HG03565 (cell line): ENCODE measurements at regions not wholly inside any gene's neighbourhood (a gene's known extent, or its start where the extent isn't known, plus 50 kb on each side); places are given as distances from the start of the nearest gene placed in this dataset.
"Not testable (repeated sequence)": the region's sequence is repeated elsewhere in the genome, so short reads cannot be mapped to it uniquely, and the experiment has no call there.

Source experiments
- ATAC-seq: cut with Tn5 transposase; IDR thresholded peaks from one replicate; pipeline ENCODE4 v1.9.1; 2021; ENCODE audit warnings: mild to moderate bottlenecking, moderate library complexity; ENCODE audit not compliant: unreplicated experiment

GRCh38 chr9:75657015-75657414 lies 233.5 kb upstream of the PCSK5 start:
- ATAC-seq: no peak

- no peak for ATAC-seq
Measured at GRCh38 chr9:75658301-75658905, 232.1 kb upstream of the PCSK5 start.

- ATAC-seq: no peak
Measured at GRCh38 chr9:75664597-75664996, 225.9 kb upstream of the PCSK5 start.

- no peak for ATAC-seq
Measured at GRCh38 chr9:75666856-75667554, 223.5 kb upstream of the PCSK5 start.

- no peak for ATAC-seq
Measured at GRCh38 chr9:75669721-75670120, 220.8 kb upstream of the PCSK5 start.

- no peak for ATAC-seq
Measured at GRCh38 chr9:75671354-75671753, 219.1 kb upstream of the PCSK5 start.

GRCh38 chr9:75672478-75672877 lies 218.0 kb upstream of the PCSK5 start:
- ATAC-seq: no peak

- ATAC-seq: no peak
Measured at GRCh38 chr9:75683591-75683990, 206.9 kb upstream of the PCSK5 start.

- ATAC-seq: no peak
Measured at GRCh38 chr9:75685062-75685461, 205.4 kb upstream of the PCSK5 start.

- no peak for ATAC-seq
Measured at GRCh38 chr9:75687359-75687953, 203.0 kb upstream of the PCSK5 start.

GRCh38 chr9:75690551-75690950 lies 199.9 kb upstream of the PCSK5 start:
- ATAC-seq: not testable (repeated sequence)

GRCh38 chr9:75691408-75691807 lies 199.1 kb upstream of the PCSK5 start:
- ATAC-seq: no peak

GRCh38 chr9:75692309-75692708 lies 198.2 kb upstream of the PCSK5 start:
- no peak for ATAC-seq

GRCh38 chr9:75695921-75696320 lies 194.6 kb upstream of the PCSK5 start:
- ATAC-seq: no peak

GRCh38 chr9:75699017-75699416 lies 191.5 kb upstream of the PCSK5 start:
- ATAC-seq: no peak

- no peak for ATAC-seq
Measured at GRCh38 chr9:75699625-75700251, 190.7 kb upstream of the PCSK5 start.

GRCh38 chr9:75700252-75700640 lies 190.2 kb upstream of the PCSK5 start:
- no peak for ATAC-seq

GRCh38 chr9:75707191-75707590 lies 183.3 kb upstream of the PCSK5 start:
- no peak for ATAC-seq

- no peak for ATAC-seq
Measured at GRCh38 chr9:75709698-75710097, 180.8 kb upstream of the PCSK5 start.

GRCh38 chr9:75712700-75713099 lies 177.8 kb upstream of the PCSK5 start:
- no peak for ATAC-seq

- no peak for ATAC-seq
Measured at GRCh38 chr9:75713335-75713734, 177.1 kb upstream of the PCSK5 start.

- no peak for ATAC-seq
Measured at GRCh38 chr9:75715360-75715759, 175.1 kb upstream of the PCSK5 start.
